Body of pancreas (tissue), 4 donors: ENCODE measurements at regions not wholly inside any gene's neighbourhood (a gene's known extent, or its start where the extent isn't known, plus 50 kb on each side); places are given as distances from the start of the nearest gene placed in this dataset.

Experiments
- ATAC-seq: fragments of 150-250 bp; one replicate; pipeline ENCODE4 v1.9.1; 2016
- DNase-seq, 4 donors: peaks; one replicate each; pipeline ENCODE4 v3.0.0-alpha.2; 2019
- H3K27ac ChIP-seq, 4 donors: fragments of 200-600 bp; sonication (generic); 1 replicate in 3 of 4; 2 replicates in 1 of 4; pipeline versions ENCODE4 v1.5.1 to v1.6.1; 2016 to 2019; ENCODE audit warnings: mild to moderate bottlenecking in 1 of 4, mixed read lengths in 1 of 4, moderate library complexity in 1 of 4
- H3K27me3 ChIP-seq, 2 donors: fragments of 200-600 bp; sonication (generic); one replicate each; pipeline ENCODE4 v1.6.0; 2016; ENCODE audit warnings: mild to moderate bottlenecking in 1 of 2
- H3K36me3 ChIP-seq, 2 donors: fragments of 200-600 bp; sonication (generic); replicated peaks in 1 of 2; 2 replicates each; pipeline ENCODE4 v1.5.1; 2016; ENCODE audit warnings: low read depth in 2 of 2; ENCODE audit not compliant: insufficient read depth in 1 of 2
- H3K4me1 ChIP-seq: fragments of 200-600 bp; sonication (generic); one replicate; pipeline ENCODE4 v1.6.0; 2016
- H3K4me3 ChIP-seq, 2 donors: fragments of 200-600 bp; sonication (generic); 1 replicate in 1 of 2; 2 replicates in 1 of 2; pipeline ENCODE4 v1.5.1; 2016 to 2019
- H3K9me3 ChIP-seq, 3 donors: fragments of 200-600 bp; sonication (generic); 1 replicate in 2 of 3; 2 replicates in 1 of 3; pipeline ENCODE4 v1.5.1; 2016
- POLR2A ChIP-seq, 3 donors: fragments of 450-650 bp; IDR thresholded peaks; one replicate each; pipeline ENCODE4 v1.6.1; 2016; ENCODE audit warnings: antibody characterized with exemption in 3 of 3, mild to moderate bottlenecking in 2 of 3
- WGBS, 2 donors: methylation state at CpG; one replicate each; pipeline ENCODE4 v1.1.5; 2017; 5-methylcytosine and 5-hydroxymethylcytosine counted together
- intact Hi-C: fragments of 100-400 bp; cut with DNase I; formaldehyde crosslinking; loops from one replicate; pipeline ENCODE4 v1.15.1; 2023
- TF ChIP-seq, protein P1 (sequence below), 7 experiments: fragments of 450-650 bp in 4 of 7; fragments of 200-600 bp in 3 of 7; sonication (generic) in 3 of 7; IDR thresholded peaks; one replicate each; pipeline ENCODE4 v1.5.1; 2016 to 2019; ENCODE audit warnings: antibody characterized with exemption in 7 of 7

DNA sequence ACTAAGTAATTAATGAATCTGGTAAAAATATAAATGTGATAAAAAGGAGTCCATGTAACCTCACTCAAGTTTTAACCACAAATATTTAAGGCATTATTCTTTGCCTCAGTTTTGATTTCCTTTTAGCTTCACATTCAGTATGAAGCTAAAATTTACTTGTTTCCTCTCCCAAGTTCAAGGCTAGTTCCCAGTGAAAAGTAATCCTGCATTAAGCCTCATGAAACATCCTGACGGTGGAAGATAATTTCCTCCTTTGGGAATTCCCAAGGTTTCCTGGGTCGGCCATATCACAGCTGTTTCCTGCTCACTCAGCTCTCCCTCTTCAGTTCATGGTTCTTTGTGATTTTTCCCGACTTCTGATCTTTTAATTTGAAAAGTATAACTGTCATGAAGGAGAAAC, 1256.8 kb upstream of the FLRT2 start:
- intact Hi-C loops = no loop called here
- no peak overlapping the region for H3K27ac ChIP-seq
- no peak for DNase-seq
- no peaks in the 10 kb centered on the region for H3K9me3 ChIP-seq
- ATAC-seq = no peak
- no peaks in the 10 kb centered on the region for H3K36me3 ChIP-seq
- H3K27me3 ChIP-seq = no peaks in the 10 kb centered on the region
- no peak overlapping the region for H3K4me3 ChIP-seq
- TF ChIP-seq, protein P1, sequence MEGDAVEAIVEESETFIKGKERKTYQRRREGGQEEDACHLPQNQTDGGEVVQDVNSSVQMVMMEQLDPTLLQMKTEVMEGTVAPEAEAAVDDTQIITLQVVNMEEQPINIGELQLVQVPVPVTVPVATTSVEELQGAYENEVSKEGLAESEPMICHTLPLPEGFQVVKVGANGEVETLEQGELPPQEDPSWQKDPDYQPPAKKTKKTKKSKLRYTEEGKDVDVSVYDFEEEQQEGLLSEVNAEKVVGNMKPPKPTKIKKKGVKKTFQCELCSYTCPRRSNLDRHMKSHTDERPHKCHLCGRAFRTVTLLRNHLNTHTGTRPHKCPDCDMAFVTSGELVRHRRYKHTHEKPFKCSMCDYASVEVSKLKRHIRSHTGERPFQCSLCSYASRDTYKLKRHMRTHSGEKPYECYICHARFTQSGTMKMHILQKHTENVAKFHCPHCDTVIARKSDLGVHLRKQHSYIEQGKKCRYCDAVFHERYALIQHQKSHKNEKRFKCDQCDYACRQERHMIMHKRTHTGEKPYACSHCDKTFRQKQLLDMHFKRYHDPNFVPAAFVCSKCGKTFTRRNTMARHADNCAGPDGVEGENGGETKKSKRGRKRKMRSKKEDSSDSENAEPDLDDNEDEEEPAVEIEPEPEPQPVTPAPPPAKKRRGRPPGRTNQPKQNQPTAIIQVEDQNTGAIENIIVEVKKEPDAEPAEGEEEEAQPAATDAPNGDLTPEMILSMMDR (IDR thresholded peaks at IDR 0.05) = no peak
- TF ChIP-seq POLR2A (IDR thresholded peaks at IDR 0.05) = no peak
- no peaks in the 10 kb centered on the region for H3K4me1 ChIP-seq
- WGBS, 2 donors = 69 to 70% methylated on average over 3 of the region's 3 CpGs

DNA sequence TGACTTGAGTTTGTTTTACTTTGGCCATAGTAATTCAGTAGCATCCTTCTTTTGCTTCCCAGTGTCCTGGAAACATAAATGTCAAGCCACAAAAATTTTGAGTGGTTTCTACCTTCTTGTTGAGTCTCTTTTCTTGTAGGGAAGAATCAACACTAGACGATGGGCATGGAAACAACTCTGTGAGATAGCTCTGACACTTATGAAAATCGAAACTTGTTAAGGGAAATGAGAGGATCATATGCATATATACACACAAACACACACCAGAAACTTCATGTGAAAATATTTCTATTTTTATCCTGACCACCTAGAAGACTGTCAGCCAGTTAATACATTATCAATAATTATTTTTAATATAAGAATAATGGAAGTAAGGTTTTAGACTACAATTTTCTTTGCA, 1247.3 kb upstream of the FLRT2 start:
- intact Hi-C loops = no loop called here
- H3K4me1 ChIP-seq = no peaks in the 10 kb centered on the region
- DNase-seq = no peak
- no peaks in the 10 kb centered on the region for H3K36me3 ChIP-seq
- TF ChIP-seq, protein P1 (IDR thresholded peaks at IDR 0.05) = no peak
- TF ChIP-seq POLR2A (IDR thresholded peaks at IDR 0.05) = no peak
- no peaks in the 10 kb centered on the region for H3K9me3 ChIP-seq
- H3K27ac ChIP-seq = no peak overlapping the region
- WGBS, 2 donors = 71 to 83% methylated on average over 2 of the region's 2 CpGs
- H3K27me3 ChIP-seq = no peaks in the 10 kb centered on the region
- no peak for ATAC-seq
- H3K4me3 ChIP-seq = no peak overlapping the region

DNA sequence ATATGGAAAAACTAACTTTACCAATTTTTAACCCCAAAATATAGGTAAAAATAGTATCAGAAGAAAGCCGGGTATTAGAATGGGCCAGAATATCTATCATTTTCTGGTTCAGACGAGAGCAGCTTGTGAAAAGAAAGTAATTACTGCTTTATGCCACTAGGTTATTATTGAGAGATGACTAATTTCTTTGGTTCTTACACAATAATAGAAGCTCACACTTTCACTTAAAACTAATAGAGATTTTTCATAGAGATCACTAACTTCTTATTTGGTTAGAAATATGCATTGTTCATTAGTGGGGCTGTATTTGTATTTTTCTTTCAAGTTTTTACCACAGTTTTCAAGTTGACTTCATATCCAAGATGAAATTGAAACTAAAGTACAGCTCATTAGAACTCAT, 1241.2 kb upstream of the FLRT2 start:
- Histone ChIP-seq H3K9me3 (no peaks in the 10 kb centered on the region), H3K4me3 (no peak overlapping the region), H3K4me1 (no peaks in the 10 kb centered on the region), H3K27me3 (no peaks in the 10 kb centered on the region), H3K27ac (no peak overlapping the region), H3K36me3 (no peaks in the 10 kb centered on the region)
- ATAC-seq (no peak), DNase-seq (no peak)
- TF ChIP-seq, protein P1 (IDR thresholded peaks at IDR 0.05) = no peak
- no peak for TF ChIP-seq POLR2A (IDR thresholded peaks at IDR 0.05)
- 56 to 75% methylated on average over 2 of the region's 2 CpGs for WGBS, 2 donors
- intact Hi-C loops = no loop called here

DNA sequence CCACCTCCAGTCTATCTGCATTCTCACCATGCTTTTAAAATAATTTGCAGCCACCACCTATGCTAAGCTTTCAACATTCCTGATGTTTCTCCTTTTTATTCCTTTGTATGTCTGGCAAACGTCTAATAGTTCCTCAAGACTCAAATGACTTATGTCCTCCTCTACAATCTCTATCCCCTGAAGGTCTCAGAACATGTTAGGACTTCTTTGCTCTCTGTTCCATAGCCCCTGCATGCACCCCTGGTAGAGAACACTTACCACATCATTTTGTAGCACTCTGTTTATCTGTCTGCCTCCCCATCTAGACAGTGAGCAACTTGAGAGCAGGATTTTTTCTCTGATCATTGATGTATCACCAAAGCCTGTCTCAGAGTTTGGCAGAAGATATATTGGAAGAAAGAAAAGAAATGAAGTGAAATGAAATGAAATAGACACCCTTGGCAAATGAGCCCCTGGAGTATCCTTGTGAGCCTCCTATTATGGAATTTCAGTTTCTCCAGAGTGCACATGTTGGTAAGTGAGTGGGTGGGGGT, 1231.2 kb upstream of the FLRT2 start:
- Histone ChIP-seq H3K4me1 (no peaks in the 10 kb centered on the region), H3K4me3 (no peak overlapping the region), H3K27ac (no peak overlapping the region), H3K27me3 (no peaks in the 10 kb centered on the region), H3K9me3 (no peaks in the 10 kb centered on the region), H3K36me3 (no peaks in the 10 kb centered on the region)
- intact Hi-C loops = no loop called here
- ATAC-seq (no peak), DNase-seq (no peak)
- WGBS, 2 donors = 65 to 76% methylated on average over 1 of the region's 1 CpG
- no peak for TF ChIP-seq POLR2A (IDR thresholded peaks at IDR 0.05)
- TF ChIP-seq, protein P1 (IDR thresholded peaks at IDR 0.05) = no peak

DNA sequence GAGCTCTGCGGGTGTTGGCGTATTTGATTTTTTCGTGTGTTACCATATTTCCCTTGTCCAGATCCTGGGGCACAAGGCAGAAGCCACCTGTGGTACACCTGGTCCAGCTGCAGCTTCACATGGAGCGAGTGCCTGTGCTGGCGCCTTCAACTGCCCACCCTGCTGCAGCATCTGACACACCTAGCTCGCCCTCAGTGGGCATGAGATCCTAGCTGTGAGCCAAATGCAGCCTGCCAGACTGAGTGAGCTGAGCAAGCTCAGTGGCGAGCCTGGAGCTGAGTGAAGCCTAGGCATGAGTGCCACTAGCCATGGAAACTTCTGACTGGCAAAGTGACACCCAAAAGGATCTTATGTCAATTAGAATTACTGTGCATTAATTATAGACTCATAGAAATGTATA, 1226.8 kb upstream of the FLRT2 start:
- no peak for DNase-seq
- intact Hi-C loops = no loop called here
- no peak for TF ChIP-seq POLR2A (IDR thresholded peaks at IDR 0.05)
- TF ChIP-seq, protein P1 (IDR thresholded peaks at IDR 0.05) = no peak

More for the DNA sequence above, 1226.8 kb upstream of the FLRT2 start:
- H3K9me3 ChIP-seq = no peaks in the 10 kb centered on the region
- ATAC-seq = no peak
- no peaks in the 10 kb centered on the region for H3K4me1 ChIP-seq
- H3K4me3 ChIP-seq = no peak overlapping the region
- H3K27ac ChIP-seq = no peak overlapping the region
- H3K36me3 ChIP-seq = no peaks in the 10 kb centered on the region
- WGBS, 2 donors = 93 to 96% methylated on average over 6 to 7 of the region's 7 CpGs
- H3K27me3 ChIP-seq = no peaks in the 10 kb centered on the region
